Activated naive CD8-positive, alpha-beta T cell treated with anti-CD3 and anti-CD28 coated beads, Interleukin-2, amount 50 U/mL, for 24 hours (primary cell): ENCODE measurements at regions not wholly inside any gene's neighbourhood (a gene's known extent, or its start where the extent isn't known, plus 50 kb on each side); places are given as distances from the start of the nearest gene placed in this dataset.

Experiments used
- ATAC-seq: fragments of 150-1000 bp; cut with Tn5 transposase; one replicate; pipeline ENCODE4 v1.10.0; 2021
- DNase-seq: peaks from one replicate; pipeline ENCODE4 v3.0.0; 2021
- H3K27ac Mint-ChIP-seq: one replicate; pipeline ENCODE4 v1.8.0; 2021; ENCODE audit warnings: mild to moderate bottlenecking, mixed read lengths
- H3K27me3 Mint-ChIP-seq: one replicate; pipeline ENCODE4 v1.8.0; 2021; ENCODE audit warnings: mixed read lengths
- H3K36me3 Mint-ChIP-seq: one replicate; pipeline ENCODE4 v1.8.0; 2021; ENCODE audit warnings: low read depth, mixed read lengths
- H3K4me1 Mint-ChIP-seq: one replicate; pipeline ENCODE4 v1.8.0; 2021; ENCODE audit warnings: mixed read lengths
- H3K4me3 Mint-ChIP-seq: one replicate; pipeline ENCODE4 v1.8.0; 2021; ENCODE audit warnings: mild to moderate bottlenecking, moderate library complexity, mixed read lengths
- H3K9me3 Mint-ChIP-seq: one replicate; pipeline ENCODE4 v1.8.0; 2021; ENCODE audit warnings: mixed read lengths

DNA sequence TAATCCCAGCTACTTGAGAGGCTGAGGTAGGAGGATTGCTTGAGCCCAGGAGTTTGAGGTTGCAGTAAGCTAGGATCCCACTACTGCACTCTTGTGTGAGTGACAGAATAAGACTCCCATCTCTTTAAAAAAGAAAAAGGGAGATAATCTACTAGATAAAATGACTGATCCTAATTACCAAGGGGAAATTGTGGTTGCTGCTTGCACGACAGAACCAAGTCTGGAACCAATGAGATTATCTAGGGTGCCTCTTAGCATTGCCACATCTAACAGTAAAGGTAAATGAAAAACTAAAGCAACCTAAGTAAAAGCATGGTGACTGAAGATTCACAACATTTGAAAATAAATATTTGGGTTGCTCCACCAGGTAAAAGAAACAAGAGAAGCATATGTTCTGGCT, 185.1 kb downstream of the PDHA2 start:
- no peaks in the 10 kb centered on the region for H3K27me3 Mint-ChIP-seq
- peaks cover 3% of the 10 kb centered on the region for H3K9me3 Mint-ChIP-seq
- H3K4me1 Mint-ChIP-seq, result no peaks in the 10 kb centered on the region
- no peak for DNase-seq
- H3K4me3 Mint-ChIP-seq, result no peak overlapping the region
- no peak for ATAC-seq
- H3K27ac Mint-ChIP-seq, result no peak overlapping the region
- no peaks in the 10 kb centered on the region for H3K36me3 Mint-ChIP-seq

DNA sequence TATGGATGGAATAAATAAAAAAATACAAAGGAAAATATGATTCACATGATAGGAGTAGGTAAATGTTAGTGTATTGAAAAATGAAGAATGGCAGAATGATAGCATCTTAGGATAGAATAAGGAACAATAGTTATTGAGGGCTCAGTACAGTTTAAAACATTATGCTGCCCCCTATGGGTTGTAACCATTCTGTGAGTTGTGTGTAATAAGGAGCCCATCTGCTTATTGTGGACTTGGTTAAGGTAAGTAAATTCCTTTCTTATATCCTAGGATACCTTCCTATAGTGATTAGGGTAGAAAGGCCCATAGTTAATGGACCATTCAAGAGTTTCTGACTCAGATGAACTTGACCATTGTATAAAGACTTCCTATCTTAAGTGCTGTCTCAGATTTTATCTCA, 195.8 kb downstream of the PDHA2 start:
- no peak overlapping the region for H3K4me3 Mint-ChIP-seq
- ATAC-seq, result no peak
- H3K9me3 Mint-ChIP-seq, result no peaks in the 10 kb centered on the region
- H3K27me3 Mint-ChIP-seq, result no peaks in the 10 kb centered on the region
- no peaks in the 10 kb centered on the region for H3K4me1 Mint-ChIP-seq
- H3K27ac Mint-ChIP-seq, result no peak overlapping the region
- H3K36me3 Mint-ChIP-seq, result no peaks in the 10 kb centered on the region
- no peak for DNase-seq

DNA sequence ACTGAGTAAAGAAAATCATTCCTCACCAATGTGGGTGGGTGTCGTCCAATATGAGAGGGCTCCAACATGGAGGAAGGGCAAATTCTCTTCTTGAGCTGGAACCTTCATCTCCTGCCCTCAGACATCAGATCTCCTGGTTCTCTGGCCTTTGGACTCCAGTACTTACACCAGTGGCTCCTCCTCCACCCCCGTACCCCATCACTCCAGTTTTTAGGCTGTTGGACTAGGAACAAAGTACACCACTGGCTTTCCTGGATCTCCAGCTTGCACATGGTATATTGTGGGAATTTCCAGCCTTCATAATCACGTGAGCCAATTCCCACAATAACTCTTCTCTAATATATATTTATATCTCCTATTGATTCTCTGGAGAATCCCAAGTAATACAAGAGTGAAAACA, 196.9 kb downstream of the PDHA2 start:
- H3K27ac Mint-ChIP-seq, result no peak overlapping the region
- H3K4me3 Mint-ChIP-seq, result no peak overlapping the region
- ATAC-seq (no peak), DNase-seq (no peak)
- no peaks in the 10 kb centered on the region for H3K27me3 Mint-ChIP-seq
- H3K9me3 Mint-ChIP-seq, result no peaks in the 10 kb centered on the region
- H3K36me3 Mint-ChIP-seq, result no peaks in the 10 kb centered on the region
- no peaks in the 10 kb centered on the region for H3K4me1 Mint-ChIP-seq

DNA sequence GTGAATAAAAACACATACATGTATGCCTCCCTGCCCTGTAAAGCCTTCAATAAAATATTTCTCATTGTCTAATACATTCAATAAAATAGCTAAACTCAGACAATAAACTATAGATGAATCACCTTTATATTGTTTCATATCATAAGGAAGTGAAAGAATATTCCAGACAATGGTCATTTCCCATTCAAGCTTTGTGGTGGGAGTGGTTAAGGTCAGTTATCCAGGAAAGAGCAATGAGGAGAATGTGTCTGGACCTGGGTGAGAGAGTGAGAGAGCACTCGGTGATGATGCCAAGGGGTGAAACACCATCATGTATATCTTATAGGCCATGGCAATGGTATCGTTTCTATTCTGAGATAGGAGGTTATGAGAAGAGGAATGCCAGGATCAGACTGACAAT, 197.8 kb downstream of the PDHA2 start:
- no peak for ATAC-seq
- DNase-seq, result no peak
- Mint-ChIP-seq H3K27me3 (no peaks in the 10 kb centered on the region), H3K9me3 (no peaks in the 10 kb centered on the region), H3K36me3 (no peaks in the 10 kb centered on the region), H3K4me1 (no peaks in the 10 kb centered on the region), H3K4me3 (no peak overlapping the region), H3K27ac (no peak overlapping the region)

DNA sequence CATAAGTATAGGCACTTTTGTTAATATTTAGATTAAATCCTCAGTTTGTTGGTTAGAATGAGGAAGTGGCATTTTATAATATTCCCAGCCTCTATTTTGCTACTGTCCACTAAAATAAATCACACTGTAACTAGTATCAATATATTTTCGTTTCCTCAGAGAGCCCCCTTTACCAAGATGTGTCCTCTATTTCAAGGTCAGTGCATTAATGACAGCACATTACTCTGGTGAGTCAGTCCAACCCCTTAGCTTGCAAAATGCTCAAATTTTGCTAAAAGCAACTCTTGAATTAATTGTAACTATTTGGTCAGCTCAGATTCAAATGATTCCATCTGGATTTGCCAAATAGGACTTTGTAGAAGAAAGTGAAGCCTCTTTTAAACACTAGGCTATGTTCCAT, 199.3 kb downstream of the PDHA2 start:
- Mint-ChIP-seq H3K4me3 (no peak overlapping the region), H3K4me1 (no peaks in the 10 kb centered on the region), H3K36me3 (no peaks in the 10 kb centered on the region), H3K27ac (no peak overlapping the region), H3K27me3 (no peaks in the 10 kb centered on the region), H3K9me3 (no peaks in the 10 kb centered on the region)
- DNase-seq (no peak), ATAC-seq (no peak)

DNA sequence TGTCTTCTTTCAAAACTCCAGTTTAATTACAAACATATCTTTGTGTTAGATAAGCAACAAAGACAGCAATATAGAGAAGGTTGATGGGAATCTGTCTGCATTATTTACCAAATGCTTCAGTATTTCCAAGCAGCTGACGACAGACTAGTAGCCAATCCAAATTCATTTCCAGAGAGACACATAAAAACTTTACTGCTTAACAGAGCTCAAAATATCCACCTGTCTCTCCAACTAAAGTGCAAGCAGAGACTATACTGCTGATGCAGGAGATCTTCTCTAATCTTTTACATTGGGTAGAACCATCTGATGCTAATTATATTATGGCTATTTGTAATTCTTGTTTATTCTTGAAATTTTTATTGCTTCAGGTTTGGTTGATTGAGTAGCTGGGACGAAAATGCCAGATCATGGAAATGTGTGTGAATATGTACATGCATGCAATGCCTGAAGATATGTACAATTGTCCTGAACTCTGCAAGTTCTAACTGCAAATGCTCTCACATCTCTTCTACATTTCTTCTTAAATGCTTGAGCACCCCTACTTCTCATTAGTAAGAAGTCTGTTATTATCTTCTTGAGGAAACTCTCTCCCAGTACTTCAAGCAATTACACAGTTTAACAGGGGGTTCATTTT, 200.0 kb downstream of the PDHA2 start:
- no peaks in the 10 kb centered on the region for H3K36me3 Mint-ChIP-seq
- H3K4me1 Mint-ChIP-seq, result no peaks in the 10 kb centered on the region
- no peak overlapping the region for H3K27ac Mint-ChIP-seq
- DNase-seq (no peak), ATAC-seq (no peak)
- no peaks in the 10 kb centered on the region for H3K27me3 Mint-ChIP-seq
- H3K9me3 Mint-ChIP-seq, result no peaks in the 10 kb centered on the region
- no peak overlapping the region for H3K4me3 Mint-ChIP-seq

DNA sequence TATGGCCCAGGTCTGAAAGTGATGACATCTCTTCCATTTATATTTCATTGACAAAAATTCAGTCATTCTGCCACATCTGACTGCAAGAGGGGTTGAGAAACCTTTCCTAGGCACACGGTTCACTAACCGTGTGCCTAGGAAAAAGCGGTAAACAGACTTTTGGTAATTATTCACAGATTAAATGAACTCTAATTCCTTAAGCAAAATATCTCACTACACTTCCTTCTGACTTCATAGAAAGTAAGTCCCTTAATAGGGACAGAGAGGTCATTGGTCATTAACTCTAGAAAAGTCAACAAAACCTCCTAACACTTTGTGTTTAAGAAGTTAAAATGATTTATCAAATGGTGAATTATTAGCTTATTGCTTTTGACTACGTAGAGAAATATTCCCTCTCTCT, 205.1 kb downstream of the PDHA2 start:
- Mint-ChIP-seq H3K27me3 (no peaks in the 10 kb centered on the region), H3K9me3 (peaks cover 4% of the 10 kb centered on the region), H3K4me3 (no peak overlapping the region), H3K27ac (no peak overlapping the region), H3K4me1 (no peaks in the 10 kb centered on the region), H3K36me3 (no peaks in the 10 kb centered on the region)
- DNase-seq, result no peak
- no peak for ATAC-seq

DNA sequence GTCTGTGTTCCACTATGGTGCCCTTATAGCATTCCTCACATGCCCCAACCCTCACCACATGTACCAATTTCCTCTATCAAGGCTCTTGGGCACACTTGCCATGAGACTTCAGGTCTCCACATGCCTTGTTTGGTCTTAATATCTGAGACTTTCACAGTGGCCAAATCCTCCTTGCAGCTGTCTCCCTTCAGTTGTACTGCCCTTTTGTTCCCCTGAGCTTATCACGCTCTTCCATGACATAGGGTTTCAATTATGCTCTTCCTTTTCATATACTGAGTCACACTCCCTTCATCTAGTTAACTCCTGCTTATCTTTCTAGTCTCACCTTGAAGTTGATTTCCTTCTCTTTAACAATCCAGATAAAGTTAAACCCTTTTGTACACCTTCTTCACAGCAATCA, 212.9 kb downstream of the PDHA2 start:
- ATAC-seq, result no peak
- H3K4me1 Mint-ChIP-seq, result no peaks in the 10 kb centered on the region

DNA sequence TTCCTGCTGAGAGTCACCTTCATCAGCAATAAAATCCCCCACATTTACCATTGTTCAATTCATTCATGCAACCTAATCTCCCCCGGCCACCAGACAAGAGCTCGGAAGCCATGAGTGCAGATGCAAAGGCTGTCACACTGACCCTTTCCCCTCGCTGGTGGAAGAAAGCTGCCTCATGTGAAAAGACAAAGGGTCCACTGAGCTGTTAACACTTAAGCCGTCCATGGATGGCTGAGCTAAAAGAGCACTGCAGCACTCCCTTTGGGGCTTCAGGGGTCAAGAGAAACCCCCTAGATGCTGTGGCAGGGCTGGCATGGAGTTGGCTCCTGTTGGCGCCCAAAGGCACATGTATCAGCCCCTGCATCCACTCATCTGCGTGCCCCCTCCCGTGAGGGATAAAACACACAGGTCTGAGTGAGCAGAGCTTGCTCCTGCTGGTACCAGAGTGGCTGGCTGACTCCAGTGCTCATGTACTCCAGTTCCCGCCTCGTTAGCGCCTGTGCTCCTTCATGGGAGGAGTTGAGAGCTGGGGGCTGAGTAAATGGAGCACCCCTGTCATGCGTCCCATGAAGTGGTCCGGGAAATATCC, 216.5 kb downstream of the PDHA2 start:
- Mint-ChIP-seq H3K27me3 (no peaks in the 10 kb centered on the region), H3K36me3 (no peaks in the 10 kb centered on the region), H3K9me3 (peaks cover 9% of the 10 kb centered on the region), H3K4me1 (no peaks in the 10 kb centered on the region), H3K4me3 (no peak overlapping the region), H3K27ac (no peak overlapping the region)
- DNase-seq, result no peak
- no peak for ATAC-seq

More for the DNA sequence above, 212.9 kb downstream of the PDHA2 start:
- Mint-ChIP-seq H3K27me3 (no peaks in the 10 kb centered on the region), H3K4me3 (no peak overlapping the region), H3K9me3 (peaks cover 12% of the 10 kb centered on the region), H3K27ac (no peak overlapping the region), H3K36me3 (no peaks in the 10 kb centered on the region)
- DNase-seq, result no peak

DNA sequence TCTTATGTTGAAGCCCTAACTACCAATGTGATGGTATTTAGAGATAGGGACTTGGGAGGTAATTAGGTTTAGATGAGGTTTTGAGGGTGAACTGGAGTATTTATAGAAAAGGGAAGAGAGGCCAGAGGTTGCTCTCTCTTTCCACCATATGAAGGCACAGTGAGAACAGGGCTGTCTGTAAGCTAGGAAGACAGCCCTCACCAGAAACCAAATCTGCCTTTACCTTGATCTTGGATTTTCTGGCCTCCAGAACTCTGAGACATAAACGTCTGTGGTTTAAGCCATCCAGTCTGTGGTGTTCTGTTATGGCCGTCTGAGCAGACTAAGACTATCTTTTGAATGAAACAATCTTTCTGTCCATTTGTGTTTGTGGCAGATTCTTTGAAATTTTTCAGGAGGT, 223.7 kb downstream of the PDHA2 start:
- ATAC-seq (no peak), DNase-seq (no peak)
- Mint-ChIP-seq H3K27ac (no peak overlapping the region), H3K36me3 (no peaks in the 10 kb centered on the region), H3K4me3 (no peak overlapping the region), H3K9me3 (no peaks in the 10 kb centered on the region), H3K4me1 (no peaks in the 10 kb centered on the region), H3K27me3 (no peaks in the 10 kb centered on the region)

DNA sequence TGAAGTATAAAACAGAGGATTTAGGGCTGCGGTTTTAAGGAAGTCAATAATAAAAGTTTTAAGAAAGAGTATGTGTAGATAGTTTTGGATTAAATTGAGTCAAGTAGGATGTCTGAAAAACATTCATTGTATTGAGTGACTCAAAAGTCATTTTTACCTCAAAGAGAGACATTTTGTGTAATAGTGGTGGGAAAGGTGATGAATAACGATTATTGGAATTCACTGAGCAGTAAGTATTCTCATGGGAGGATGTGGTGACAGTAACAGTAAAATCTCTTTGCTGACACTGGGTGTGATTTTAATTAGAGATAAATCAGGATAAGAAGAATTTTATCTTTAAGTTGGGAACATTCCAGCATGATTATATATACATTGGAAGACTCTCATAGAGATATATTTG, 233.6 kb downstream of the PDHA2 start:
- no peak for ATAC-seq
- no peaks in the 10 kb centered on the region for H3K4me1 Mint-ChIP-seq
- H3K27me3 Mint-ChIP-seq, result no peaks in the 10 kb centered on the region
- no peak overlapping the region for H3K27ac Mint-ChIP-seq
- no peaks in the 10 kb centered on the region for H3K36me3 Mint-ChIP-seq
- no peak overlapping the region for H3K4me3 Mint-ChIP-seq
- no peak for DNase-seq
- no peaks in the 10 kb centered on the region for H3K9me3 Mint-ChIP-seq

DNA sequence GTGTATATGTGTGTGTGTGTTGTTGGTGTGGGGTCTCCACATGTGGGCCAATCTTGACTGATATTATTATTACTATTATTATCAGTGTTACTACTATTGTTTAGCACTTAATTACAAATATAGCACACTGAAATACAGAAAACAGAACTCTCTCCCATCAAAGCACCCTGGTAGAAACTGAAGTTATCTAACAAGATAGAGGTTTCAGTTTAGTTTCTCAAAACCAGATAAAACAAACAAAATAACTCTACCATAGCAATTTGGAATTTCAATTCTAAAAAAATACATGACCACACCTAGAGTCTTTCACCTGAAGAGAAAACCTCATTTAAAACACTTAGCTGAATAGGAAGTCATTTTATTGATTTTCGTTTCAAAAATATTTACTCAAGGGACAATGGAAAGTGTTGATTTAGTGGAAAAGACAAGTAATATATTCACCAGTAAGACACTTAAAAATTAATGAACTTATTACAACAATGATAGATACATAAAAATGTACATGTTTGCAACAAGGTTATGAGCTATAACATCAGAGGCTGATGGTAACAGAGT, 252.3 kb downstream of the PDHA2 start:
- ATAC-seq (no peak), DNase-seq (no peak)
- Mint-ChIP-seq H3K36me3 (no peaks in the 10 kb centered on the region), H3K9me3 (peaks cover 5% of the 10 kb centered on the region), H3K27me3 (no peaks in the 10 kb centered on the region), H3K4me3 (no peak overlapping the region), H3K4me1 (no peaks in the 10 kb centered on the region), H3K27ac (no peak overlapping the region)

DNA sequence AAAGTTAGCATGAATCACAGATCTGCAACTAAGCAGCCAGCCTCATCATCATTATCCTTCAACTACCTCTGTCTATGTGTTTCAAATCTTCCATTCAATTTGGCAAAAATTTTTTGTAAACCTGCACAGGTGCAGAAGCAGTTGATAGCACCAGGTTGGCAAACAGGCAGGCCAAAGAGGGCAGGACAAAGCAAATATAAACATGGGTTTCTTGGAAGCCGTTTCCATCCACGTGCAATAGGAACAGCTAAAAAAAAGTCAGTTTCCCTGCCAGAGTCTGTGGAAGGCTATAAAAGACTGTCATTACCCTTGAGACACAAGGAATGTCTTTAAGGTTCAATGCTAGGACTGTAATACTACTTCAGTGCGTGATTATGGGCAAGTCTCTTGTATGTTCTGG, 253.2 kb downstream of the PDHA2 start:
- Mint-ChIP-seq H3K4me3 (no peak overlapping the region), H3K36me3 (no peaks in the 10 kb centered on the region), H3K27me3 (no peaks in the 10 kb centered on the region), H3K4me1 (no peaks in the 10 kb centered on the region), H3K9me3 (peaks cover 5% of the 10 kb centered on the region), H3K27ac (no peak overlapping the region)
- no peak for ATAC-seq
- no peak for DNase-seq

DNA sequence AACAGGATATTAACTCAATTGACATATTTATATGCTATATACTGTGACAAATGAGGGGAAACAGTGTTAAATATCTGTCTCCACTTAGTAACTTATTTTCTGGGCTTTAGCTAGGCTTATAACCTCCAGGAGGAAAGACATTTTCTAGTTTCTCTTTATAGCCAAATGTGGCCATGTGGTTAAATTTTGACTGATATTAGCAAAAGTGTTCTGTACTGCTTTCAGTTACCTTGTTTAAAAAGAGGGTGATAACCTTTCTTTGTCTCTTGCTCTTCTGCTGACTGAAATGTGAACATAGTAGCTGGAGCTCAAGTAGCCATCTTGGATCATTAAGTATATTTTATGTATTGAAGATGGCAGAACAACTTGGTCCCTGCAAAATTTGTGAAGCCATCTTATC, 253.7 kb downstream of the PDHA2 start:
- Mint-ChIP-seq H3K27ac (no peak overlapping the region), H3K27me3 (no peaks in the 10 kb centered on the region), H3K4me1 (no peaks in the 10 kb centered on the region)

DNA sequence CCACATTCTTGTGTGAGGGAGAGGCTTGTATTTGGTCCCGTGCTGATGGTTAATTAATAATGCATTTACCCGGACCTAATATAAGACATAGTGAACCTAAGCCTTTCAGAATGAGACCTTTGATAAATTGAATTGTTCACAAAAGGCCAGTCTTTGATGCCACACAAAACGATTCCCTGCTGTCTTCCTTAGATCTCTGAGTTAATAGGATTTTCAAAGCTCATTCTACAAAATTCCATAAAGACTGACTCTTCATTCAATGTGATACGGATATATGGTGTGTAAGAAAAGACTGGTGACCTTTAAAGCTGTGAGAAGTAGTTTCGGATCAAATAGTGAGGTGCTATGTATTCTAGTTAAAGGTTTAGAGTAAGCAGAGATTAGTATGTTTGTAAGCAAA, 254.3 kb downstream of the PDHA2 start:
- no peak for DNase-seq
- no peaks in the 10 kb centered on the region for H3K36me3 Mint-ChIP-seq
- no peak for ATAC-seq
- no peaks in the 10 kb centered on the region for H3K27me3 Mint-ChIP-seq
- peaks cover 5% of the 10 kb centered on the region for H3K9me3 Mint-ChIP-seq
- H3K4me1 Mint-ChIP-seq, result no peaks in the 10 kb centered on the region
- no peak overlapping the region for H3K4me3 Mint-ChIP-seq
- no peak overlapping the region for H3K27ac Mint-ChIP-seq

More for the DNA sequence above, 253.7 kb downstream of the PDHA2 start:
- Mint-ChIP-seq H3K4me3 (no peak overlapping the region), H3K9me3 (peaks cover 5% of the 10 kb centered on the region), H3K36me3 (no peaks in the 10 kb centered on the region)
- DNase-seq (no peak), ATAC-seq (no peak)
